ENCODE measurements at regions not wholly inside any gene's neighbourhood (a gene's known extent, or its start where the extent isn't known, plus 50 kb on each side); places are given as distances from the start of the nearest gene placed in this dataset.

DNA sequence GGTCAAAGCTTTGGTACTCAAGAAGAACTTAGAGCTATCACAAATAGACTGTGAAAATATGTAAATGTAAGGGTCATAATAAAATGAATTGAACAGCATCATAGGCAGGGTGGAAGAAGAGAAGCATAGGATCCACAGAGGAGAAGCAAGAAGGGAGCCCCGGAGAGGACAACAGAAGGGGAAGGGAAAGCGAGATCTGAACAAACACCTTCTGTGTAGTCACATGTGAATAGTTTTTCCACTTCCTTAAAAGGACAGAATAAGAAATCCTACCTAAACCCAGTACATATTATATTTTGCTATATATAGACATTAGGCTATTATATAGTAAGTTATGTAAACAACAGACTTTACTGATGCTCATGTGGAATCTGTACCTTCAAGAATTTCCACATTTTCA is 160.2 kb downstream of the DKK1 start:
- no peaks in the 10 kb centered on the region for H3K9me3 ChIP-seq (ENCODE audit: insufficient read depth, low read length, severe bottlenecking)
- ATAC-seq (ENCODE audit: insufficient read depth, low read depth) (no peak), DNase-seq (no peak)
- no peak overlapping the region for H3K4me2 ChIP-seq (ENCODE audit: insufficient read depth, low read length)
- H4K20me1 ChIP-seq (ENCODE audit: insufficient read depth, low read length): no peaks in the 10 kb centered on the region
- TF ChIP-seq, protein P1, sequence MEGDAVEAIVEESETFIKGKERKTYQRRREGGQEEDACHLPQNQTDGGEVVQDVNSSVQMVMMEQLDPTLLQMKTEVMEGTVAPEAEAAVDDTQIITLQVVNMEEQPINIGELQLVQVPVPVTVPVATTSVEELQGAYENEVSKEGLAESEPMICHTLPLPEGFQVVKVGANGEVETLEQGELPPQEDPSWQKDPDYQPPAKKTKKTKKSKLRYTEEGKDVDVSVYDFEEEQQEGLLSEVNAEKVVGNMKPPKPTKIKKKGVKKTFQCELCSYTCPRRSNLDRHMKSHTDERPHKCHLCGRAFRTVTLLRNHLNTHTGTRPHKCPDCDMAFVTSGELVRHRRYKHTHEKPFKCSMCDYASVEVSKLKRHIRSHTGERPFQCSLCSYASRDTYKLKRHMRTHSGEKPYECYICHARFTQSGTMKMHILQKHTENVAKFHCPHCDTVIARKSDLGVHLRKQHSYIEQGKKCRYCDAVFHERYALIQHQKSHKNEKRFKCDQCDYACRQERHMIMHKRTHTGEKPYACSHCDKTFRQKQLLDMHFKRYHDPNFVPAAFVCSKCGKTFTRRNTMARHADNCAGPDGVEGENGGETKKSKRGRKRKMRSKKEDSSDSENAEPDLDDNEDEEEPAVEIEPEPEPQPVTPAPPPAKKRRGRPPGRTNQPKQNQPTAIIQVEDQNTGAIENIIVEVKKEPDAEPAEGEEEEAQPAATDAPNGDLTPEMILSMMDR (IDR thresholded peaks at IDR 0.05; ENCODE audit: borderline replicate concordance, extremely low read depth, low read length, poor library complexity, severe bottlenecking): no peak
- TF ChIP-seq EZH2 (IDR thresholded peaks at IDR 0.05; ENCODE audit: borderline replicate concordance, low read depth, low read length, severe bottlenecking): no peak
- no peaks in the 10 kb centered on the region for H3K36me3 ChIP-seq (ENCODE audit: insufficient read depth, low read length)
- H2AFZ ChIP-seq (ENCODE audit: low read depth, low read length): no peak overlapping the region
- no peaks in the 10 kb centered on the region for H3K79me2 ChIP-seq (ENCODE audit: insufficient read depth, low read length)
- H3K4me3 ChIP-seq (ENCODE audit: low read depth in 1 of 2, low read length in 2 of 2): no peak overlapping the region
- no peak overlapping the region for H3K27ac ChIP-seq (ENCODE audit: low read length)
- H3K4me1 ChIP-seq (ENCODE audit: insufficient read depth, low read length): no peaks in the 10 kb centered on the region
- no peaks in the 10 kb centered on the region for H3K27me3 ChIP-seq (ENCODE audit: insufficient read depth, low read length, poor library complexity)
- no peak overlapping the region for H3K9ac ChIP-seq (ENCODE audit: low read depth, low read length)

DNA sequence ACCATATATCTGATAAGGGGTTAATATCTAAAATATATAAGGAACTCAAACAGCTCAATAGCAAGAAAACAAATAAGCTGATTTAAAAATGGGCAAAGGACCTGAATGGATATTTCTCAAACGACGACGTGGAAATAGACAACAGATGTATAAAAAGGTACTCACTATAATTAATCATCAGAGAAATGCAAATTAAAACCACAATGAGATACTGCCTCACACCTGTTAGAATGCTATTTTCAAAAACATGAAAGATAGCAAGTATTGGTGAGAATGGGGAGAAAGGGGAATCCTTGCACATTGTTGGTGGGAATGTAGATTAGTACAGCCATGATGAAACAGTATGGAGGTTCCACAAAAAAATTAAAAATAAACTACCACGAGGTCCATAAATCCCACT is 163.2 kb downstream of the DKK1 start:
- DNase-seq: no peak
- TF ChIP-seq EZH2 (IDR thresholded peaks at IDR 0.05; ENCODE audit: borderline replicate concordance, low read depth, low read length, severe bottlenecking): no peak
- TF ChIP-seq, protein P1 (IDR thresholded peaks at IDR 0.05; ENCODE audit: borderline replicate concordance, extremely low read depth, low read length, poor library complexity, severe bottlenecking): no peak
- H3K79me2 ChIP-seq (ENCODE audit: insufficient read depth, low read length): no peaks in the 10 kb centered on the region
- no peak overlapping the region for H3K4me2 ChIP-seq (ENCODE audit: insufficient read depth, low read length)
- no peaks in the 10 kb centered on the region for H4K20me1 ChIP-seq (ENCODE audit: insufficient read depth, low read length)
- no peaks in the 10 kb centered on the region for H3K9me3 ChIP-seq (ENCODE audit: insufficient read depth, low read length, severe bottlenecking)
- no peak for ATAC-seq (ENCODE audit: insufficient read depth, low read depth)
- H3K4me1 ChIP-seq (ENCODE audit: insufficient read depth, low read length): no peaks in the 10 kb centered on the region
- H3K36me3 ChIP-seq (ENCODE audit: insufficient read depth, low read length): no peaks in the 10 kb centered on the region
- H3K9ac ChIP-seq (ENCODE audit: low read depth, low read length): no peak overlapping the region
- H3K4me3 ChIP-seq (ENCODE audit: low read depth in 1 of 2, low read length in 2 of 2): no peak overlapping the region
- H3K27ac ChIP-seq (ENCODE audit: low read length): no peak overlapping the region
- no peaks in the 10 kb centered on the region for H3K27me3 ChIP-seq (ENCODE audit: insufficient read depth, low read length, poor library complexity)
- H2AFZ ChIP-seq (ENCODE audit: low read depth, low read length): no peak overlapping the region

DNA sequence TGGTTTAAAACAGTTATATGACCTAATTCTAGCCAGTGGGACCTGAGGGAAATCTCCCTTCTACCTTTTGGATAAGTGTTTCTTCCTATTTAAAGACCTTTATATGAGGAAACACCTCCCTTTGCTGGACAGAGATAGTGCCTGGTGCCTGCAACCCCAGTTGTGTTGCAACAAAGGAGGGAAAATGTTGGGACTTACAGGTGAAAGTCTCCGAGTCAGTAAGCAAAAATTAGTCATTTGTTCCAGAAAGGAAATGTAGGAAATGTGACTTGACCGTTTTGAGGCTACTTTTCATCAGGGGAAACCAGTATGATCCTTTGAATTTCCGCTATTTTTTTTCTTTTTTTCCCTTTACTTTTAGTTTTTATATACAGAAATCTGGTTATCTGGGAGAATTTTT is 165.5 kb downstream of the DKK1 start:
- Histone ChIP-seq H3K9ac (ENCODE audit: low read depth, low read length) (no peak overlapping the region), H2AFZ (ENCODE audit: low read depth, low read length) (no peak overlapping the region), H3K79me2 (ENCODE audit: insufficient read depth, low read length) (no peaks in the 10 kb centered on the region), H3K4me2 (ENCODE audit: insufficient read depth, low read length) (no peak overlapping the region), H3K4me1 (ENCODE audit: insufficient read depth, low read length) (no peaks in the 10 kb centered on the region), H3K27me3 (ENCODE audit: insufficient read depth, low read length, poor library complexity) (no peaks in the 10 kb centered on the region), H3K27ac (ENCODE audit: low read length) (no peak overlapping the region), H4K20me1 (ENCODE audit: insufficient read depth, low read length) (no peaks in the 10 kb centered on the region), H3K9me3 (ENCODE audit: insufficient read depth, low read length, severe bottlenecking) (no peaks in the 10 kb centered on the region), H3K36me3 (ENCODE audit: insufficient read depth, low read length) (no peaks in the 10 kb centered on the region), H3K4me3 (ENCODE audit: low read depth in 1 of 2, low read length in 2 of 2) (no peak overlapping the region)
- DNase-seq (no peak), ATAC-seq (ENCODE audit: insufficient read depth, low read depth) (no peak)
- TF ChIP-seq, protein P1 (IDR thresholded peaks at IDR 0.05; ENCODE audit: borderline replicate concordance, extremely low read depth, low read length, poor library complexity, severe bottlenecking): no peak
- TF ChIP-seq EZH2 (IDR thresholded peaks at IDR 0.05; ENCODE audit: borderline replicate concordance, low read depth, low read length, severe bottlenecking): no peak

DNA sequence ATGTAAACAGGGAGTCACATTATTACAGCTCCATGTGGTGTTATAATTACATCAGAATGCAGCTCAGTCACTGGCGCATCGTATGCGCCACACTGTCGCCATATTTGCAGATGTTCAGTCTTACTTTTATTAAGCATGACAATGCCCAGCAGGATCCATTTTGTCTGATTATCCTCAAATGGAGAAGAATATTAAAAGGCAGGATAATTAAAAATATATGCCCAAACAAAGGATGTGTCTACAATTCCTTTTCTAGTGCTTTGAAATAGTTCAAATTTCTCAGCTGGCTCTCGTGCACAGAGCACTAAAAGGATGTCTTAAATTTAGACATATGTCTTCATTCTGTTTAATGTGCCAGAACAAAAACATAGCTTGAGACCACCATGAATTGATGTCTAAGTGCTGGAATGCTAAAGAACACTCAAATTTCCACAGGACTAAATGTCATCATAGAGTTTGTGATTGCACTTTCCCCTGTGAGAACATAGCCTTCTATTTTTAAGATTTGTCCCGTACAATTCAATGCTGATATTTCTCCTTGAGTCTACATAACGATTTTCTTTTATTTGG is 168.0 kb downstream of the DKK1 start:
- Histone ChIP-seq H3K36me3 (ENCODE audit: insufficient read depth, low read length) (no peaks in the 10 kb centered on the region), H3K27ac (ENCODE audit: low read length) (no peak overlapping the region), H3K27me3 (ENCODE audit: insufficient read depth, low read length, poor library complexity) (no peaks in the 10 kb centered on the region), H4K20me1 (ENCODE audit: insufficient read depth, low read length) (no peaks in the 10 kb centered on the region), H3K9me3 (ENCODE audit: insufficient read depth, low read length, severe bottlenecking) (no peaks in the 10 kb centered on the region), H2AFZ (ENCODE audit: low read depth, low read length) (no peak overlapping the region), H3K9ac (ENCODE audit: low read depth, low read length) (no peak overlapping the region), H3K4me3 (ENCODE audit: low read depth in 1 of 2, low read length in 2 of 2) (no peak overlapping the region), H3K4me2 (ENCODE audit: insufficient read depth, low read length) (no peak overlapping the region), H3K79me2 (ENCODE audit: insufficient read depth, low read length) (no peaks in the 10 kb centered on the region), H3K4me1 (ENCODE audit: insufficient read depth, low read length) (no peaks in the 10 kb centered on the region)
- ATAC-seq (ENCODE audit: insufficient read depth, low read depth) (no peak), DNase-seq (no peak)
- no peak for TF ChIP-seq EZH2 (IDR thresholded peaks at IDR 0.05; ENCODE audit: borderline replicate concordance, low read depth, low read length, severe bottlenecking)
- TF ChIP-seq, protein P1 (IDR thresholded peaks at IDR 0.05; ENCODE audit: borderline replicate concordance, extremely low read depth, low read length, poor library complexity, severe bottlenecking): no peak

Measured in DND-41 (cell line).